Endothelial cell of umbilical vein (primary cell): ENCODE measurements at regions not wholly inside any gene's neighbourhood (a gene's known extent, or its start where the extent isn't known, plus 50 kb on each side); places are given as distances from the start of the nearest gene placed in this dataset.

Experiments used
- CTCF ChIP-seq, 2 donors: IDR thresholded peaks; 1 replicate in 1 of 2; 2 replicates in 1 of 2; pipeline ENCODE4 v1.5.1; 2011; ENCODE audit warnings: low read length in 2 of 2, mild to moderate bottlenecking in 2 of 2, moderate library complexity in 2 of 2, control low read depth in 1 of 2, inconsistent platforms in 1 of 2, low read depth in 1 of 2; ENCODE audit not compliant: insufficient read depth in 1 of 2; ENCODE audit errors: extremely low read depth in 1 of 2
- EZH2 ChIP-seq: IDR thresholded peaks from 2 replicates; pipeline ENCODE4 v1.6.1; 2012; ENCODE audit warnings: borderline replicate concordance, low read depth, mild to moderate bottlenecking, moderate library complexity, low read length, inconsistent platforms; ENCODE audit not compliant: severe bottlenecking
- FOS ChIP-seq: IDR thresholded peaks from 2 replicates; pipeline ENCODE4 v1.6.1; 2011; ENCODE audit warnings: mild to moderate bottlenecking, low read length, moderate library complexity, borderline replicate concordance; ENCODE audit not compliant: insufficient read depth
- GATA2 ChIP-seq: IDR thresholded peaks from 2 replicates; pipeline ENCODE4 v1.7.0; 2011; ENCODE audit warnings: low read depth, mild to moderate bottlenecking, moderate library complexity, mixed read lengths, low read length; ENCODE audit not compliant: insufficient read length, insufficient read depth
- JUN ChIP-seq: IDR thresholded peaks from 2 replicates; pipeline ENCODE4 v1.6.1; 2011; ENCODE audit warnings: borderline replicate concordance, low read depth; ENCODE audit not compliant: insufficient read length, insufficient read depth
- MAX ChIP-seq: IDR thresholded peaks from 2 replicates; pipeline ENCODE4 v1.6.1; 2011; ENCODE audit not compliant: insufficient read depth, insufficient read length
- MYC ChIP-seq: IDR thresholded peaks from one replicate; pipeline ENCODE4 v1.6.1; 2011; ENCODE audit warnings: mild to moderate bottlenecking, low read depth, low read length
- POLR2A ChIP-seq: IDR thresholded peaks from 2 replicates; pipeline ENCODE4 v1.6.1; 2012; ENCODE audit warnings: low read depth, mild to moderate bottlenecking, control low read depth, low read length
- POLR2AphosphoS5 ChIP-seq: IDR thresholded peaks from 2 replicates; pipeline ENCODE4 v1.6.1; 2012; ENCODE audit warnings: low read depth, mild to moderate bottlenecking, control low read depth, low read length, moderate library complexity; ENCODE audit not compliant: insufficient read depth

GRCh38 chrX:26309262-26309661, 93.3 kb downstream of the MAGEB5 start:
- TF ChIP-seq CTCF (IDR thresholded peaks at IDR 0.05; ENCODE audit: extremely low read depth in 1 of 2, insufficient read depth in 1 of 2, low read depth in 1 of 2, low read length in 2 of 2) (no peak), POLR2A (no peak), POLR2AphosphoS5 (no peak), EZH2 (no peak), MAX (no peak), JUN (no peak), FOS (no peak), GATA2 (no peak), MYC (no peak)
